Mammary epithelial cell (primary cell): ENCODE measurements at regions not wholly inside any gene's neighbourhood (a gene's known extent, or its start where the extent isn't known, plus 50 kb on each side); places are given as distances from the start of the nearest gene placed in this dataset.

Experiments
- CTCF ChIP-seq, 2 donors: IDR thresholded peaks in 1 of 2; conservative IDR thresholded peaks in 1 of 2; 2 replicates each; pipeline ENCODE4 v1.5.1; 2011 to 2012; ENCODE audit warnings: inconsistent platforms in 2 of 2, low read length in 2 of 2, mild to moderate bottlenecking in 2 of 2, control low read depth in 1 of 2, low read depth in 1 of 2; ENCODE audit not compliant: insufficient read depth in 1 of 2; ENCODE audit errors: extremely low read depth in 1 of 2
- EZH2 ChIP-seq: IDR thresholded peaks from 2 replicates; pipeline ENCODE4 v1.6.1; 2012; ENCODE audit warnings: low read length, inconsistent platforms, borderline replicate concordance

- TF ChIP-seq CTCF (conservative IDR thresholded peaks at IDR 0.05 in 1 of 2, IDR thresholded peaks at IDR 0.05 in 1 of 2; ENCODE audit: extremely low read depth in 1 of 2, insufficient read depth in 1 of 2, low read depth in 1 of 2, low read length in 2 of 2), result no peak
- TF ChIP-seq EZH2, result no peak
Observed at GRCh38 chr9:105959531-105959930, 265.2 kb downstream of the TMEM38B start.
